CD4-positive, alpha-beta memory T cell (primary cell): ENCODE measurements at regions not wholly inside any gene's neighbourhood (a gene's known extent, or its start where the extent isn't known, plus 50 kb on each side); places are given as distances from the start of the nearest gene placed in this dataset.

Experiments used
- CTCF ChIA-PET: fragments of 350-600 bp; sonication (Branson Sonifier 250); formaldehyde crosslinking; loops from one replicate; lab custom pipeline; 2021; ENCODE audit warnings: inconsistent platforms; ENCODE audit not compliant: partially characterized antibody; lab: Charles Lee
- POLR2A ChIA-PET: fragments of 350-600 bp; sonication (Branson Sonifier 250); formaldehyde crosslinking; loops from one replicate; lab custom pipeline; 2021; ENCODE audit not compliant: partially characterized antibody; lab: Charles Lee
- DNase-seq, 5 donors: peaks; one replicate each; pipeline versions ENCODE4 v3.0.0 to v3.0.0-alpha.2; 2020 to 2022; ENCODE audit warnings: mixed read lengths in 1 of 5
- H3K27ac ChIP-seq: one replicate; pipeline ENCODE4 v1.7.0; 2013; ENCODE audit warnings: low read depth, low read length
- H3K27me3 ChIP-seq: 2 replicates; pipeline ENCODE4 v1.7.0; 2013; ENCODE audit warnings: mild to moderate bottlenecking, low read length, moderate library complexity; ENCODE audit not compliant: insufficient read depth
- H3K36me3 ChIP-seq: 2 replicates; pipeline ENCODE4 v1.7.0; 2013; ENCODE audit warnings: mild to moderate bottlenecking, low read length, moderate library complexity; ENCODE audit not compliant: insufficient read depth
- H3K4me1 ChIP-seq: 2 replicates; pipeline ENCODE4 v1.7.0; 2013; ENCODE audit warnings: mild to moderate bottlenecking, low read length, moderate library complexity; ENCODE audit not compliant: insufficient read depth
- H3K4me3 ChIP-seq, 2 donors: one replicate each; pipeline ENCODE4 v1.7.0; 2013; ENCODE audit warnings: low read length in 2 of 2, mild to moderate bottlenecking in 1 of 2
- H3K9me3 ChIP-seq, 2 donors: one replicate each; pipeline ENCODE4 v1.7.0; 2013; ENCODE audit warnings: low read length in 2 of 2, control low read depth in 1 of 2; ENCODE audit not compliant: control insufficient read depth in 1 of 2
- H3K27ac Mint-ChIP-seq, 7 donors: one replicate each; pipeline ENCODE4 v1.8.0; 2020 to 2021; ENCODE audit warnings: mixed read lengths in 7 of 7, mild to moderate bottlenecking in 6 of 7, inconsistent platforms in 3 of 7, moderate library complexity in 3 of 7
- H3K27me3 Mint-ChIP-seq, 2 donors: one replicate each; pipeline ENCODE4 v1.8.0; 2020 to 2021; ENCODE audit warnings: mixed read lengths in 2 of 2
- H3K36me3 Mint-ChIP-seq, 2 donors: one replicate each; pipeline ENCODE4 v1.8.0; 2020 to 2021; ENCODE audit warnings: mixed read lengths in 2 of 2, inconsistent platforms in 1 of 2, mild to moderate bottlenecking in 1 of 2
- H3K4me1 Mint-ChIP-seq, 4 donors: one replicate each; pipeline ENCODE4 v1.8.0; 2020 to 2021; ENCODE audit warnings: mixed read lengths in 4 of 4, mild to moderate bottlenecking in 1 of 4
- H3K4me3 Mint-ChIP-seq, 8 donors: one replicate each; pipeline ENCODE4 v1.8.0; 2020 to 2021; ENCODE audit warnings: mixed read lengths in 8 of 8, mild to moderate bottlenecking in 7 of 8, moderate library complexity in 6 of 8, inconsistent platforms in 3 of 8
- H3K9me3 Mint-ChIP-seq, 8 donors: one replicate each; pipeline ENCODE4 v1.8.0; 2020 to 2021; ENCODE audit warnings: mixed read lengths in 8 of 8, mild to moderate bottlenecking in 5 of 8, inconsistent platforms in 3 of 8, moderate library complexity in 1 of 8
- intact Hi-C: fragments of 100-400 bp; cut with micrococcal nuclease; formaldehyde crosslinking; loops from one replicate; pipeline ENCODE4 v1.15.1; 2023

DNA sequence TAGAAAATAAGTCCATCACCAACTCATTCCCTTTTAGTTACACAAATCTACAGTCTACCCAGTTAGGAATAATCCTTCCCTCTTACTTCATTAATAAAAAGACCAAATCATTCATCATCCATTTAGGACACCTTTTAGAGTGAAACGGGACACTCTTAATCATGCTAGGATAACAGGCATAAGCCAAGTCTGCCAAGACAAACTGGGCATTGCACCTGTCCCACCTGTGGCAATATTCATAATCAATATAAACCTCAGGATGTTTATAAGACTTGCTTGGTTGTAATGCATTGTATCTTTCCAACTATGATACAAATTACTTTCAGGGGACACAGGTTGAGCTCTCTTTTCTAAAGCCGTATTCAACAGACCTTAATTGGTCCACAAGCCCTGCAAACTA is 82.7 kb upstream of the SH3BP4 start:
- peaks cover 0 to 8% (median 3%) of the 10 kb centered on the region in 8 donors for H3K9me3 Mint-ChIP-seq
- no peaks in the 10 kb centered on the region for H3K4me1 Mint-ChIP-seq
- no peak for DNase-seq
- Histone ChIP-seq H3K4me1 (no peaks in the 10 kb centered on the region), H3K36me3 (no peaks in the 10 kb centered on the region), H3K9me3 (no peaks in the 10 kb centered on the region), H3K27me3 (no peaks in the 10 kb centered on the region), H3K4me3 (no peak overlapping the region), H3K27ac (no peak overlapping the region)
- ChIA-PET POLR2A (no interaction called here), CTCF (no interaction called here)
- H3K27ac Mint-ChIP-seq = no peak overlapping the region
- H3K27me3 Mint-ChIP-seq = peaks cover 11 to 20% of the 10 kb centered on the region in 2 donors
- H3K36me3 Mint-ChIP-seq = no peaks in the 10 kb centered on the region
- no peak overlapping the region for H3K4me3 Mint-ChIP-seq
- intact Hi-C loops = no loop called here

DNA sequence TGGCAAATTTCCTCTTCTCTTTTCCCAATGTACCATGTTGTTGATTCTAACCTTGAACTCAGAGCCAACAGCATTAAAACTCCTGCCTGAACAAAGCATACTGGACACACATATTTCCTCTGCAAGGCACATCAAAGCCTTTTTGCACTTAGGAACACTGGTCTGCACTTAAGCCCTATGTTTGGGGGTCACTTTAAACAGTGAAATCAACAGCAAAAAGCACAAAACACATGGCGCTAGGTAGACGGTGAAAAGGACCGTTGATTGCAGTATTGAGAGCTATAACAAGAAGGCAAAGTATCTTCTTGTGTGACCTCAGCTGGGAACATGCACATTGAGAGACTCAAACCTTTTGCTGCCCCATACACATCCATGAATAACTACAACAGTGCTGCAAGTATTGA is 83.9 kb upstream of the SH3BP4 start:
- H3K36me3 ChIP-seq = no peaks in the 10 kb centered on the region
- Mint-ChIP-seq H3K36me3 (no peaks in the 10 kb centered on the region), H3K4me3 (no peak overlapping the region), H3K27me3 (peaks cover 11 to 17% of the 10 kb centered on the region in 2 donors), H3K9me3 (peaks cover 0 to 6% (median 2%) of the 10 kb centered on the region in 8 donors), H3K4me1 (no peaks in the 10 kb centered on the region), H3K27ac (no peak overlapping the region)
- H3K27ac ChIP-seq = no peak overlapping the region
- H3K27me3 ChIP-seq = no peaks in the 10 kb centered on the region
- H3K4me1 ChIP-seq = no peaks in the 10 kb centered on the region
- CTCF ChIA-PET = no interaction called here
- POLR2A ChIA-PET = no interaction called here
- no peak overlapping the region for H3K4me3 ChIP-seq
- H3K9me3 ChIP-seq = no peaks in the 10 kb centered on the region
- intact Hi-C loops = no loop called here
- no peak for DNase-seq

DNA sequence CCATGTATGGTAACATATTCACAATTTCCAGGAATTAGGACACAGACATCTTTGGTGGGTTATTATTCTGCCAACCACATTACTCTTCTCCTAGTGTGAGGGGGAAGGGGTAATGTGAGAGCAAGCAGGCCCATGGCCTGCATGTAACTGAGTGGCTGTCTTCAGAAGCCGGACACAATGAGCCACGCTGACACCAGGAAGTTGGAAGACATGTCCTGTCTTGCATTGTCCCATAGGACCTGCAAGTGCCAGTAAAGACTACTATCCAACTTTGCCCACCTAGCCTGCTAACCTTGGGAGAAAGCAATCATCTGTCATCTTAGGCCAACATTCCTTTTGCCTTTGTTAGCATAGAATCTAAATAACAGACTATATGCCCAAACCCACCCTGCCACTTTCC is 86.2 kb upstream of the SH3BP4 start:
- intact Hi-C loops = no loop called here

DNA sequence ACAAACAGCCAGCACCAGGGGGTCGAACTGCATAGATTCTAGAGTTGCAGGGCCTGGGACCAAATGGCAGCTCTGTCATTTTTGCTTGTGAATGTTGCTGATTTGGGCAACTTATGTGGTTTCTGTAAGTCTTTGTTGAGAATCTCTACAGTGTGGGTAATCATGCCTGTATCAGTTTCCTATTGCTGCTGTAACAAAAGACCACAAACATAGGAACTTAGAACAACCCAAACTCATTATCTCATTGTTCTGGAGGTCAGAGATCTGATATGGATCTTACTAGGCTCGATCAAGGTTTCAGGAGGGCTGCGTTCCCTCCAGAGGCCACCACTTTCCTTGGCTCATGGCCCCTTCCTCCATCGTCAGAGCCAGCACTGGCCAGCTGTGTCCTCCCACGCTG is 86.8 kb upstream of the SH3BP4 start:
- intact Hi-C loops = no loop called here
- POLR2A ChIA-PET = no interaction called here
- Histone ChIP-seq H3K27me3 (no peaks in the 10 kb centered on the region), H3K27ac (no peak overlapping the region), H3K36me3 (no peaks in the 10 kb centered on the region), H3K4me1 (no peaks in the 10 kb centered on the region), H3K9me3 (no peaks in the 10 kb centered on the region), H3K4me3 (no peak overlapping the region)
- H3K4me3 Mint-ChIP-seq = no peak overlapping the region
- CTCF ChIA-PET = no interaction called here
- H3K27me3 Mint-ChIP-seq = peaks cover 6 to 9% of the 10 kb centered on the region in 2 donors
- H3K4me1 Mint-ChIP-seq = no peaks in the 10 kb centered on the region
- no peaks in the 10 kb centered on the region for H3K36me3 Mint-ChIP-seq
- peaks cover 0 to 3% (median 2%) of the 10 kb centered on the region in 8 donors for H3K9me3 Mint-ChIP-seq
- no peak overlapping the region for H3K27ac Mint-ChIP-seq
- DNase-seq = no peak

More for the DNA sequence above, 86.2 kb upstream of the SH3BP4 start:
- Mint-ChIP-seq H3K4me3 (no peak overlapping the region), H3K27me3 (peaks cover 9 to 11% of the 10 kb centered on the region in 2 donors), H3K36me3 (no peaks in the 10 kb centered on the region), H3K9me3 (peaks cover 0 to 3% (median 2%) of the 10 kb centered on the region in 8 donors), H3K27ac (no peak overlapping the region), H3K4me1 (no peaks in the 10 kb centered on the region)
- ChIA-PET CTCF (no interaction called here), POLR2A (no interaction called here)
- no peak for DNase-seq
- H3K4me3 ChIP-seq = no peak overlapping the region
- no peak overlapping the region for H3K27ac ChIP-seq
- no peaks in the 10 kb centered on the region for H3K4me1 ChIP-seq
- no peaks in the 10 kb centered on the region for H3K27me3 ChIP-seq
- H3K9me3 ChIP-seq = no peaks in the 10 kb centered on the region
- no peaks in the 10 kb centered on the region for H3K36me3 ChIP-seq

DNA sequence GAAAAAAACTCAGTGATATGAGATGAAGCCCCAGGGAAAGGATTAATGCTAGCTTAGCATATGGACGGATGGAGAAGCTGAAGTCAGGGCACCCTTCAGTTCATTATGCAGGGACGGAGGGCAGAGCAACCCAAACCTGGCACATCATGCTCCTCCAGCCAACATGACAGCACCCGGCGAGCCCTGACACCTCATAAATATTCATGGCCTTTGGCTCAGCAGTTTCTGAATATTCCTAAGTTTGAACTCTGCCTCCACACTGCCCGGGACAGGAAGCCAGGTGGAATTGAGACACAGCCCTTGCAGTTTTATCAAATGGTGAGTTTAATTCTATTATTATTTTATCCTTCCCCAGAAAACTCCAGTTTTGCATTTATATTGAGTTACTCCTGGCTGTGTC is 87.3 kb upstream of the SH3BP4 start:
- intact Hi-C loops = no loop called here
- H3K27me3 Mint-ChIP-seq = peaks cover 2 to 9% of the 10 kb centered on the region in 2 donors
- no peaks in the 10 kb centered on the region for H3K36me3 Mint-ChIP-seq
- H3K9me3 Mint-ChIP-seq = peaks cover 0 to 3% (median 2%) of the 10 kb centered on the region in 8 donors
- ChIA-PET CTCF (no interaction called here), POLR2A (no interaction called here)
- H3K27ac Mint-ChIP-seq = no peak overlapping the region
- Histone ChIP-seq H3K4me3 (no peak overlapping the region), H3K4me1 (no peaks in the 10 kb centered on the region), H3K9me3 (no peaks in the 10 kb centered on the region), H3K36me3 (no peaks in the 10 kb centered on the region), H3K27me3 (no peaks in the 10 kb centered on the region), H3K27ac (no peak overlapping the region)
- no peak overlapping the region for H3K4me3 Mint-ChIP-seq
- H3K4me1 Mint-ChIP-seq = no peaks in the 10 kb centered on the region
- DNase-seq = no peak

DNA sequence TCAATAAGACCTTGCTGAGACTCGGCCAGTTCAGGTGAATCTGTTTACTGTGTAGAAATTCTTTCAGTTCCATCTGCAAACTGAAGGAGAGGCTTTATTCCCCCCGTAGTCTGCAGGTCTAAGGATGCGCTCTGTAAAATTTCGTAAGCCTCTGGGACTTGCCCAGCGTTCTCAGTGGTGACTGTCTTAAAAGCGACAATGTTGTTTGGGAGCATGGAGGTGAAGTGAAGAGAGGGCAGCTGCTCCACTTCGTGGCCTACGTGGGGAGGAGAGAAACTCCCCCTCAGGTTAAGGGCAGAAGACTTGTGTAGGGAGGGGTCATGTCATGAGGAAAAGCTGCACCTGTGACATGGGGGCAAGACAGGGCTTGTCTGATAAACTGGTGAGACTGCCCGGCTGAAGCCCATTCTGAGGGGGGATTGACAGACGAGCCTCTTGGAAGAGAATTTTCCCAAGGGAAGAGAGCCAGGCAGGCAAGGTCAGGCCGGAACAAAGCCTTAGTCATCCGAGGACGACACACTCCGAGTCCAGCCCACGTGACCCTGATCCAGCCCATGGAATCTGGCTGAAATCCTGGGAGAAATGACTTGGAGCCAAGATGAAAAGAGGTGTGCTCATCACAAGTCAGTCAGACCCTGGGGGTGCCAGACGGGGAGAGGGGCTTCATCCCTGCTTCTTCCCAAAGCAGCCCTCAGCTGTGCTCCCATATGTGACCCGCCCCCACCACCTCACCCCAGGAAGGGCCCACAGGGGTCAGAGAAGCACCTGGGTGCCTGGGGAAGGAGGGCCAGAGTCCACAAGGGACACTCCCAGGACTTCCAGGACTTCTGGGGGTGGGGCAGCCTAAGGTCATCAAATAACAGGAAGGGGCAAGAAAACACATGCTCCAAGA is 88.5 kb upstream of the SH3BP4 start:
- Histone ChIP-seq H3K9me3 (no peaks in the 10 kb centered on the region), H3K27ac (no peak overlapping the region), H3K36me3 (no peaks in the 10 kb centered on the region), H3K4me3 (no peak overlapping the region), H3K27me3 (no peaks in the 10 kb centered on the region), H3K4me1 (no peaks in the 10 kb centered on the region)
- Mint-ChIP-seq H3K27me3 (peaks cover 2 to 9% of the 10 kb centered on the region in 2 donors), H3K27ac (no peak overlapping the region), H3K4me1 (no peaks in the 10 kb centered on the region), H3K36me3 (no peaks in the 10 kb centered on the region), H3K9me3 (peaks cover 0 to 3% (median 2%) of the 10 kb centered on the region in 8 donors), H3K4me3 (no peak overlapping the region)
- CTCF ChIA-PET = no interaction called here
- no peak for DNase-seq
- POLR2A ChIA-PET = no interaction called here
- intact Hi-C loops = no loop called here

DNA sequence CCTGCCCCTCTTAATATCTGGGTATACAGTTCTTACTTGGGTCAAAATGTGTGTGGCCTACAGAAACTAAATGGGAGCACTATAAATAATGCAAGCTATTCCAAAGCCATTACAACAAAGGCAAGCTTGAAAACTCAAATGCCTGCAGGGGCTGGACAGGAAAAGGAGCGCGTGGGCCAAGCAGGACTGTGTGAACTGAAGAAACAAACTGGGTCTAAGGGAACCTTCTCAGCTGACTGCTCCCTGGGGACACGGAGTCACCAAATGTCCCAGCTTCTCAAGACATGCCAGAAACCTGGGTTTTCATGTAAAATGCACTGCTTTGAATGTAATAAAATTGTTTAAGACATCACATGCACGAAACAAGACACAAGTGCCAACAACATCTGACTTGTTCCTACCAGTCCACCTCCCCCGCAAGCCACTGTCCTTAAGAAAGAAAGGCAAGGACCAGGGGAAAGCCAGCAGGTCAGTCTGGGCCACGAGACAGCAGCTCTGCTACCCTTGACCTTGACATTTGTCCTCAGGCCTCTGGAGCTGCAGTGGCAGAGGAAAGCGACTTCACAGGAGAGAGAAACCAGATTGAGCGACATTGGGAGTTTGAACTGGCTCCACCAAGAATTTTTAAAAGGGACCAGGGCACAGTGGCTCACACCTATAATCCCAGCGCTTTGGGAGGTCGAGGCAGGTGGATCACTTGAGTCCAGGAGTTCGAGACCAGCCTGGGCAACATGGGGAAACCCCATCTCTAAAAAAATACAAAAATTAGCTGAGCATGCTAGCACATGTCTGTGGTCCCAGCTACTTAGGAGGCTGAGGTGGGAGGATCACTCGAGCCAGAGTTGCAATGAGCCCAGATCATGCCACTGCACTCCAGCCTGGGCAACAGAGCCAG is 89.7 kb upstream of the SH3BP4 start:
- H3K4me1 Mint-ChIP-seq = no peaks in the 10 kb centered on the region
- no peaks in the 10 kb centered on the region for H3K36me3 Mint-ChIP-seq
- intact Hi-C loops = no loop called here
- Histone ChIP-seq H3K36me3 (no peaks in the 10 kb centered on the region), H3K27ac (no peak overlapping the region), H3K27me3 (no peaks in the 10 kb centered on the region), H3K9me3 (no peaks in the 10 kb centered on the region), H3K4me3 (no peak overlapping the region), H3K4me1 (no peaks in the 10 kb centered on the region)
- ChIA-PET CTCF (no interaction called here), POLR2A (no interaction called here)
- H3K9me3 Mint-ChIP-seq = peaks cover 0 to 3% (median under 1%) of the 10 kb centered on the region in 8 donors
- no peak overlapping the region for H3K4me3 Mint-ChIP-seq
- H3K27me3 Mint-ChIP-seq = peaks cover 2 to 3% of the 10 kb centered on the region in 2 donors
- DNase-seq = no peak
- no peak overlapping the region for H3K27ac Mint-ChIP-seq
